Fibroblast of pulmonary artery (primary cell): ENCODE measurements at regions not wholly inside any gene's neighbourhood (a gene's known extent, or its start where the extent isn't known, plus 50 kb on each side); places are given as distances from the start of the nearest gene placed in this dataset.

ENCODE experiments used
- DNase-seq: peaks from one replicate; pipeline ENCODE4 v3.0.0-alpha.2; 2010; ENCODE audit warnings: low read depth
- H3K4me3 ChIP-seq: replicated peaks from 2 replicates; pipeline ENCODE4 v1.5.1; 2011; ENCODE audit warnings: low read depth, mild to moderate bottlenecking, control low read depth, low read length, moderate library complexity
- TF ChIP-seq, protein P1 (sequence below): IDR thresholded peaks from 2 replicates; pipeline ENCODE4 v1.5.1; 2011; ENCODE audit warnings: mild to moderate bottlenecking, control low read depth, low read length, inconsistent platforms; ENCODE audit errors: missing control alignments

DNA sequence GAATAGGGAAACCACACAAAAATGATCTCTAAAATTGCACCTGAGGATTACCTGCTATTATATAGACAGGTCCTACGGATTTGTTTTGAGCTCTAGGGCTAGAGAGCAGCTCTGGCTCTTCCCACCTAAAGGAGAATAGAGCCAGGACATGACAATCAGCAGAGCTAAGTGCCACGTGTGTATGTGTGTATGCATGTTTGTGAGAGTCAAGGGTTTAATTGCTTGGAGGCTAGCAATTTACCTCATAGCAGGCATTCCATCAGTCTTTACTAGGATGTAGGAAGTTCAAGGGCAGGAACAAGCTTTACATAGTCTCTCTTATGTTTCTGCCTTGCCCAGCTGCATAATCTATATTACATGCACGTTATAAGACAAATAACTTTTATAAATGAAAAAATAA is 498.2 kb downstream of the NSUN3 start:
- DNase-seq = no peak
- no peak overlapping the region for H3K4me3 ChIP-seq
- TF ChIP-seq, protein P1, sequence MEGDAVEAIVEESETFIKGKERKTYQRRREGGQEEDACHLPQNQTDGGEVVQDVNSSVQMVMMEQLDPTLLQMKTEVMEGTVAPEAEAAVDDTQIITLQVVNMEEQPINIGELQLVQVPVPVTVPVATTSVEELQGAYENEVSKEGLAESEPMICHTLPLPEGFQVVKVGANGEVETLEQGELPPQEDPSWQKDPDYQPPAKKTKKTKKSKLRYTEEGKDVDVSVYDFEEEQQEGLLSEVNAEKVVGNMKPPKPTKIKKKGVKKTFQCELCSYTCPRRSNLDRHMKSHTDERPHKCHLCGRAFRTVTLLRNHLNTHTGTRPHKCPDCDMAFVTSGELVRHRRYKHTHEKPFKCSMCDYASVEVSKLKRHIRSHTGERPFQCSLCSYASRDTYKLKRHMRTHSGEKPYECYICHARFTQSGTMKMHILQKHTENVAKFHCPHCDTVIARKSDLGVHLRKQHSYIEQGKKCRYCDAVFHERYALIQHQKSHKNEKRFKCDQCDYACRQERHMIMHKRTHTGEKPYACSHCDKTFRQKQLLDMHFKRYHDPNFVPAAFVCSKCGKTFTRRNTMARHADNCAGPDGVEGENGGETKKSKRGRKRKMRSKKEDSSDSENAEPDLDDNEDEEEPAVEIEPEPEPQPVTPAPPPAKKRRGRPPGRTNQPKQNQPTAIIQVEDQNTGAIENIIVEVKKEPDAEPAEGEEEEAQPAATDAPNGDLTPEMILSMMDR = no peak

DNA sequence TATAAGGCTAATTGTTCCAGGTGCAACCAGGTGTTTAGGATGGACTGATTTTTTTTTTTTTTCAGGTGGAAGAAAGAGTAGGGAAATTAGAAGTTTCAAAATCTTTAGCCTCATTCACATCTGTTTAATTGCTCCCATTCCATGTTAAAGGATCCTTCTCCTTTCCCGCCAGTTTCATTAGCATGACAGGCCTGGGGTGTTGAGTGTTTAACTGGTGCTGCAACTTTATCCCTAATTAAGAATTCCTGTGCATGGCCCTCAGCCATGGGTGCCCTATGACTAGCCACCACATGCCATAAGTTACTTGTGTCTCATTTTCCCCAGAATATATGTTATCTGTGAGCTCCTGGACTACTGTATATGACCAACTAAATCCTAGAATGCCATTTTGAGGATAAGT is 501.4 kb downstream of the NSUN3 start:
- DNase-seq = no peak
- no peak overlapping the region for H3K4me3 ChIP-seq
- TF ChIP-seq, protein P1 = no peak

DNA sequence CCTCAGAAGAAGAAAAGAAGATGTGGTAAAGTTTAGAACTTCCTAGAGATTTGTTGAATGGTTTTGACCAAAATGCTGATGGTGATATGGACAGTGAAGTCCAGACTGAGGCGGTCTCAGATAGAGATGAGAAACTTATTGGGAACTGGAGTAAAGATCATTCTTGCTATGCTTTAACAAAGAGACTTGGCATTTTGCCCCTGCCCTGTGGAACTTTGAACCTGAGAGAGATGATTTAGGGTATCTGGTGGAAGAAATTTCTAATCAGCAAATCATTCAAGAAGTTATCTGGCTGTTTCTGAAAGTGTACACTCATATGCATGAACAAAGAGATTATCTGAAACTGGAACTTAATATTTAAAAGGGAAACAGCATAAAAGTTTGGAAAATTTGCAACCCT is 505.2 kb downstream of the NSUN3 start:
- TF ChIP-seq, protein P1 = no peak
- DNase-seq = no peak
- H3K4me3 ChIP-seq = no peak overlapping the region

DNA sequence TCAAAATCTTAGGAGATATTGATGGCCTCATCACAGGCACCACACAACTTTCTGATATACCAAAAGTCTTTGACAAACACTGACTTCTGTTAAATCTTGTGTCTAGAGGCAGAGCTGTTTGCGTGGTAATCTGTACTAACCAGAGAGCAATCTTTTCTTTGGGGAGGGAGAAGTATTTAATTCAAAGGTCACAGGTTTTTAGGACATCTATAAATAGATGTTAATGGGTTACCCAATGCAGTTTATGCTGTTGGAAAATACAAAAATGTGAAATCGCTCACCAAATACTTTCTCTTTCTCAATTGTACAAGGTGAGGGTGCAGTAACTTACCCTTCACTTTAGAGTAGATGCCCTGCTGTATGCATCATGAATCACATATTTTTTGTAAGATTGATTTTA is 510.5 kb downstream of the NSUN3 start:
- H3K4me3 ChIP-seq = no peak overlapping the region
- no peak for DNase-seq
- TF ChIP-seq, protein P1 = no peak

GRCh38 chr3:94587291-94587690 is 524.4 kb downstream of the NSUN3 start:
- no peak for DNase-seq
- TF ChIP-seq, protein P1 = no peak
- no peak overlapping the region for H3K4me3 ChIP-seq

GRCh38 chr3:94593526-94594150 is 530.8 kb downstream of the NSUN3 start:
- no peak for DNase-seq
- H3K4me3 ChIP-seq = no peak overlapping the region
- TF ChIP-seq, protein P1 = no peak

GRCh38 chr3:94596141-94596540 is 533.3 kb downstream of the NSUN3 start:
- TF ChIP-seq, protein P1 = no peak
- DNase-seq = no peak
- no peak overlapping the region for H3K4me3 ChIP-seq
